Muscle of leg (tissue), 3 donors: ENCODE measurements at regions not wholly inside any gene's neighbourhood (a gene's known extent, or its start where the extent isn't known, plus 50 kb on each side); places are given as distances from the start of the nearest gene placed in this dataset.

Experiments
- DNase-seq: peaks from one replicate; pipeline ENCODE4 v3.0.0; 2013
- H3K27ac ChIP-seq: one replicate; pipeline ENCODE4 v1.5.1; 2013; ENCODE audit warnings: mild to moderate bottlenecking, low read length, control low read depth
- H3K27me3 ChIP-seq: one replicate; pipeline ENCODE4 v1.6.1; 2013; ENCODE audit warnings: low read length; ENCODE audit not compliant: control insufficient read depth, insufficient read depth
- H3K36me3 ChIP-seq: one replicate; pipeline ENCODE4 v1.6.1; 2013; ENCODE audit warnings: low read length; ENCODE audit not compliant: control insufficient read depth, insufficient read depth
- H3K4me1 ChIP-seq: one replicate; pipeline ENCODE4 v1.6.1; 2013; ENCODE audit warnings: low read length; ENCODE audit not compliant: control insufficient read depth, insufficient read depth
- H3K4me3 ChIP-seq: one replicate; pipeline ENCODE4 v1.5.1; 2013; ENCODE audit warnings: low read length, control low read depth
- H3K9me3 ChIP-seq: replicated peaks from 2 replicates; pipeline ENCODE4 v1.6.1; 2013; ENCODE audit warnings: low read depth, low read length; ENCODE audit not compliant: control insufficient read depth
- whole genome bisulfite sequencing: methylation state at CpG from one replicate; pipeline ENCODE4 v1.1.5; 2013; ENCODE audit warnings: missing lambda C conversion rate; ENCODE audit not compliant: insufficient coverage; 5-methylcytosine and 5-hydroxymethylcytosine counted together

- WGBS = 10% methylated on average over 2 of the region's 3 CpGs
- Histone ChIP-seq H3K4me3 (no peak overlapping the region), H3K27ac (peak overlapping the region; percentile 32), H3K4me1 (no peaks in the 10 kb centered on the region), H3K9me3 (no peaks in the 10 kb centered on the region), H3K36me3 (no peaks in the 10 kb centered on the region), H3K27me3 (no peaks in the 10 kb centered on the region)
- DNase-seq = peak; percentile 68
Observed at GRCh38 chr6:106918115-106918514, 56.4 kb downstream of the CD24 start.

GRCh38 chr6:106916891-106917290 is 57.6 kb downstream of the CD24 start:
- no peak overlapping the region for H3K4me3 ChIP-seq
- 100% methylated on average over 1 of the region's 2 CpGs for WGBS
- no peaks in the 10 kb centered on the region for H3K27me3 ChIP-seq
- H3K4me1 ChIP-seq = no peaks in the 10 kb centered on the region
- no peaks in the 10 kb centered on the region for H3K36me3 ChIP-seq
- H3K27ac ChIP-seq = no peak overlapping the region
- no peak for DNase-seq
- H3K9me3 ChIP-seq = no peaks in the 10 kb centered on the region

GRCh38 chr6:106913676-106914280 is 60.8 kb downstream of the CD24 start:
- Histone ChIP-seq H3K27ac (no peak overlapping the region), H3K4me1 (no peaks in the 10 kb centered on the region), H3K4me3 (no peak overlapping the region), H3K27me3 (no peaks in the 10 kb centered on the region), H3K9me3 (no peaks in the 10 kb centered on the region), H3K36me3 (no peaks in the 10 kb centered on the region)
- 100% methylated on average over 1 of the region's 5 CpGs for WGBS
- DNase-seq = no peak

- Histone ChIP-seq H3K4me3 (no peak overlapping the region), H3K4me1 (no peaks in the 10 kb centered on the region), H3K9me3 (no peaks in the 10 kb centered on the region), H3K27me3 (no peaks in the 10 kb centered on the region), H3K36me3 (no peaks in the 10 kb centered on the region), H3K27ac (no peak overlapping the region)
- no peak for DNase-seq
Observed at GRCh38 chr6:106913111-106913510, 61.4 kb downstream of the CD24 start.

- H3K27me3 ChIP-seq = no peaks in the 10 kb centered on the region
- H3K36me3 ChIP-seq = no peaks in the 10 kb centered on the region
Observed at GRCh38 chr6:106912091-106912490, 62.4 kb downstream of the CD24 start.

GRCh38 chr6:106910999-106911949 is 63.3 kb downstream of the CD24 start:
- no peaks in the 10 kb centered on the region for H3K4me1 ChIP-seq
- WGBS = 68% methylated on average over 2 of the region's 7 CpGs
- no peak for DNase-seq
- no peak overlapping the region for H3K27ac ChIP-seq
- H3K36me3 ChIP-seq = no peaks in the 10 kb centered on the region
- H3K27me3 ChIP-seq = no peaks in the 10 kb centered on the region
- H3K9me3 ChIP-seq = no peaks in the 10 kb centered on the region
- no peak overlapping the region for H3K4me3 ChIP-seq

More at GRCh38 chr6:106912091-106912490, 62.4 kb downstream of the CD24 start:
- no peak for DNase-seq
- Histone ChIP-seq H3K9me3 (no peaks in the 10 kb centered on the region), H3K4me3 (no peak overlapping the region), H3K4me1 (no peaks in the 10 kb centered on the region), H3K27ac (no peak overlapping the region)

- no peaks in the 10 kb centered on the region for H3K36me3 ChIP-seq
- H3K4me1 ChIP-seq = no peaks in the 10 kb centered on the region
- DNase-seq = no peak
- no peaks in the 10 kb centered on the region for H3K9me3 ChIP-seq
- WGBS = 100% methylated on average over 1 of the region's 3 CpGs
- H3K27ac ChIP-seq = no peak overlapping the region
- no peak overlapping the region for H3K4me3 ChIP-seq
- no peaks in the 10 kb centered on the region for H3K27me3 ChIP-seq
Observed at GRCh38 chr6:106908386-106908840, 66.1 kb downstream of the CD24 start.

GRCh38 chr6:106907754-106908153 is 66.8 kb downstream of the CD24 start:
- WGBS = 83% methylated on average over 1 of the region's 1 CpG
- Histone ChIP-seq H3K9me3 (no peaks in the 10 kb centered on the region), H3K36me3 (no peaks in the 10 kb centered on the region), H3K27ac (no peak overlapping the region), H3K27me3 (no peaks in the 10 kb centered on the region), H3K4me3 (no peak overlapping the region), H3K4me1 (no peaks in the 10 kb centered on the region)
- DNase-seq = no peak

- no peak for DNase-seq
- H3K4me1 ChIP-seq = no peaks in the 10 kb centered on the region
- WGBS = 75% methylated on average over 1 of the region's 6 CpGs
- H3K36me3 ChIP-seq = no peaks in the 10 kb centered on the region
- H3K27me3 ChIP-seq = no peaks in the 10 kb centered on the region
- no peak overlapping the region for H3K27ac ChIP-seq
- no peak overlapping the region for H3K4me3 ChIP-seq
- peaks cover 3% of the 10 kb centered on the region for H3K9me3 ChIP-seq
Observed at GRCh38 chr6:106906232-106906631, 68.3 kb downstream of the CD24 start.

GRCh38 chr6:106903299-106903698 is 71.2 kb downstream of the CD24 start:
- Histone ChIP-seq H3K4me1 (no peaks in the 10 kb centered on the region), H3K4me3 (no peak overlapping the region), H3K9me3 (peaks cover 11% of the 10 kb centered on the region), H3K36me3 (no peaks in the 10 kb centered on the region), H3K27me3 (no peaks in the 10 kb centered on the region), H3K27ac (no peak overlapping the region)
- DNase-seq = no peak
- 67% methylated on average over 1 of the region's 4 CpGs for WGBS
